Natural killer cell (primary cell): ENCODE measurements at regions not wholly inside any gene's neighbourhood (a gene's known extent, or its start where the extent isn't known, plus 50 kb on each side); places are given as distances from the start of the nearest gene placed in this dataset.

Experiments
- ATAC-seq, 3 donors: fragments of 150-1000 bp in 2 of 3; fragments of 200-7000 bp in 1 of 3; cut with Tn5 transposase; 1 replicate in 1 of 3; 2 replicates in 2 of 3; pipeline ENCODE4 v1.10.0; 2021; ENCODE audit warnings: mild to moderate bottlenecking in 2 of 3, moderate library complexity in 2 of 3
- DNase-seq, 2 donors: peaks; one replicate each; pipeline versions ENCODE4 v3.0.0 to v3.0.0-alpha.2; 2013 to 2021; ENCODE audit warnings: mixed read lengths in 1 of 2
- H3K27ac ChIP-seq: one replicate; pipeline ENCODE4 v1.5.1; 2013; ENCODE audit warnings: mild to moderate bottlenecking, low read length
- H3K27me3 ChIP-seq: one replicate; pipeline ENCODE4 v1.6.1; 2013; ENCODE audit warnings: low read length; ENCODE audit not compliant: control insufficient read depth, insufficient read depth
- H3K36me3 ChIP-seq: one replicate; pipeline ENCODE4 v1.6.1; 2013; ENCODE audit warnings: low read length; ENCODE audit not compliant: control insufficient read depth, insufficient read depth
- H3K4me1 ChIP-seq: one replicate; pipeline ENCODE4 v1.6.1; 2013; ENCODE audit warnings: low read length; ENCODE audit not compliant: control insufficient read depth, insufficient read depth
- H3K4me3 ChIP-seq: one replicate; pipeline ENCODE4 v1.5.1; 2013; ENCODE audit warnings: low read length
- H3K9me3 ChIP-seq: one replicate; pipeline ENCODE4 v1.6.1; 2013; ENCODE audit warnings: low read length; ENCODE audit not compliant: control insufficient read depth, insufficient read depth
- H3K27ac Mint-ChIP-seq, 2 donors: one replicate each; pipeline ENCODE4 v1.8.0; 2022; ENCODE audit warnings: mild to moderate bottlenecking in 2 of 2, mixed read lengths in 2 of 2, moderate library complexity in 1 of 2
- H3K27me3 Mint-ChIP-seq, 2 donors: one replicate each; pipeline ENCODE4 v1.8.0; 2022; ENCODE audit warnings: low read depth in 2 of 2, mixed read lengths in 2 of 2
- H3K36me3 Mint-ChIP-seq: one replicate; pipeline ENCODE4 v1.8.0; 2022; ENCODE audit warnings: mixed read lengths
- H3K4me1 Mint-ChIP-seq, 2 donors: one replicate each; pipeline ENCODE4 v1.8.0; 2022; ENCODE audit warnings: mixed read lengths in 2 of 2
- H3K4me3 Mint-ChIP-seq: one replicate; pipeline ENCODE4 v1.8.0; 2022; ENCODE audit warnings: mild to moderate bottlenecking, moderate library complexity, mixed read lengths
- H3K9me3 Mint-ChIP-seq, 2 donors: one replicate each; pipeline ENCODE4 v1.8.0; 2022; ENCODE audit warnings: mixed read lengths in 2 of 2
- CTCF ChIP-seq: fragments of 200-600 bp; IDR thresholded peaks from one replicate; pipeline ENCODE4 v1.8.0; 2022; ENCODE audit warnings: antibody characterized with exemption
- WGBS: methylation state at CpG from one replicate; pipeline ENCODE4 v1.1.7; 2013; ENCODE audit warnings: missing lambda C conversion rate; ENCODE audit not compliant: insufficient coverage; 5-methylcytosine and 5-hydroxymethylcytosine counted together
- intact Hi-C: fragments of 100-400 bp; cut with micrococcal nuclease; formaldehyde crosslinking; loops from one replicate; pipeline ENCODE4 v1.14.2; 2022

- Histone ChIP-seq H3K4me3 (no peak overlapping the region), H3K9me3 (peaks cover 13% of the 10 kb centered on the region), H3K27ac (no peak overlapping the region), H3K27me3 (no peaks in the 10 kb centered on the region), H3K4me1 (no peaks in the 10 kb centered on the region), H3K36me3 (no peaks in the 10 kb centered on the region)
- intact Hi-C loops = no loop called here
- Mint-ChIP-seq H3K9me3 (peaks cover 10 to 29% of the 10 kb centered on the region in 2 donors), H3K4me3 (no peak overlapping the region), H3K27ac (no peak overlapping the region), H3K36me3 (no peaks in the 10 kb centered on the region), H3K4me1 (no peaks in the 10 kb centered on the region), H3K27me3 (no peaks in the 10 kb centered on the region)
- 96% methylated on average over 3 of the region's 3 CpGs for WGBS
- ATAC-seq (no peak), DNase-seq (no peak)
- TF ChIP-seq CTCF = no peak
These were observed 425.4 kb downstream of the SLC16A7 start for GRCh38 chr12:60021235-60021634.

- no peaks in the 10 kb centered on the region for H3K4me1 Mint-ChIP-seq
- H3K9me3 ChIP-seq = no peaks in the 10 kb centered on the region
- DNase-seq (no peak), ATAC-seq (no peak)
- TF ChIP-seq CTCF = no peak
- no peak overlapping the region for H3K4me3 ChIP-seq
- no peaks in the 10 kb centered on the region for H3K36me3 ChIP-seq
- no peaks in the 10 kb centered on the region for H3K4me1 ChIP-seq
- no peak overlapping the region for H3K27ac ChIP-seq
- intact Hi-C loops = no loop called here
- no peaks in the 10 kb centered on the region for H3K27me3 Mint-ChIP-seq
- 89% methylated on average over 3 of the region's 3 CpGs for WGBS
- no peak overlapping the region for H3K27ac Mint-ChIP-seq
- H3K27me3 ChIP-seq = no peaks in the 10 kb centered on the region
- H3K4me3 Mint-ChIP-seq = no peak overlapping the region
- H3K9me3 Mint-ChIP-seq = peaks cover 11 to 26% of the 10 kb centered on the region in 2 donors
- no peaks in the 10 kb centered on the region for H3K36me3 Mint-ChIP-seq
These were observed 431.4 kb downstream of the SLC16A7 start for GRCh38 chr12:60027266-60027665.

DNA sequence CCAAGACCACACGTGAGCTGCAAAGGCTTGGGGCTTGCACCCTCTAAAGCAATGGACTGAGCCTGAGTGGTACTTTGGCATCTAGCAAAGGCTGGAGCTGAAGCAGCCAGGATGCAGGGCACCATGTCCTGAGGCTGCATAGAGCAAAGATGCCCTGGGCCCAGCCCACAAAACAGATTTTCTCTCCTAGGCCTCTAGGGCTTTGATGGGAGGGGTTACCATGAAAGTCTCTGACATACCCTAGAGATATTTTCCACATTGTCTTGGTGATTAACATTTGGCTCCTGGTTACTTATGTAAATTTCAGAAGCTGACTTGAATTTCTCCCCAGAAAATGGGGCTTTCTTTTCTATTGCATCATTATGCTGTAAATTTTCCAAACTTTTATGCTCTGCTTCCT is 438.3 kb downstream of the SLC16A7 start:
- H3K9me3 ChIP-seq = peaks cover 6% of the 10 kb centered on the region
- H3K36me3 Mint-ChIP-seq = no peaks in the 10 kb centered on the region
- H3K4me3 Mint-ChIP-seq = no peak overlapping the region
- 75% methylated on average over 1 of the region's 1 CpG for WGBS
- no peak for TF ChIP-seq CTCF
- no peaks in the 10 kb centered on the region for H3K36me3 ChIP-seq
- no peaks in the 10 kb centered on the region for H3K4me1 ChIP-seq
- DNase-seq (no peak), ATAC-seq (no peak)
- no peaks in the 10 kb centered on the region for H3K27me3 Mint-ChIP-seq
- no peak overlapping the region for H3K4me3 ChIP-seq
- H3K4me1 Mint-ChIP-seq = no peaks in the 10 kb centered on the region
- no peaks in the 10 kb centered on the region for H3K27me3 ChIP-seq
- H3K9me3 Mint-ChIP-seq = peaks cover 21 to 24% of the 10 kb centered on the region in 2 donors
- no peak overlapping the region for H3K27ac ChIP-seq
- intact Hi-C loops = no loop called here
- H3K27ac Mint-ChIP-seq = no peak overlapping the region

GRCh38 chr12:60035835-60036234 is 440.0 kb downstream of the SLC16A7 start:
- peaks cover 19 to 23% of the 10 kb centered on the region in 2 donors for H3K9me3 Mint-ChIP-seq
- no peak overlapping the region for H3K27ac Mint-ChIP-seq
- H3K4me3 Mint-ChIP-seq = no peak overlapping the region
- Histone ChIP-seq H3K9me3 (peaks cover 6% of the 10 kb centered on the region), H3K27me3 (no peaks in the 10 kb centered on the region), H3K4me3 (no peak overlapping the region), H3K27ac (no peak overlapping the region), H3K36me3 (no peaks in the 10 kb centered on the region), H3K4me1 (no peaks in the 10 kb centered on the region)
- no peaks in the 10 kb centered on the region for H3K27me3 Mint-ChIP-seq
- no peak for TF ChIP-seq CTCF
- no peaks in the 10 kb centered on the region for H3K4me1 Mint-ChIP-seq
- no peak for ATAC-seq
- intact Hi-C loops = no loop called here
- no peaks in the 10 kb centered on the region for H3K36me3 Mint-ChIP-seq
- no peak for DNase-seq
